HCT116 (cell line): ENCODE measurements at regions not wholly inside any gene's neighbourhood (a gene's known extent, or its start where the extent isn't known, plus 50 kb on each side); places are given as distances from the start of the nearest gene placed in this dataset.

Experiments
- ATAC-seq: fragments of 200-7000 bp; cut with Tn5 transposase; 2 replicates; pipeline ENCODE4 v1.9.1; 2020; ENCODE audit warnings: mild to moderate bottlenecking, moderate library complexity
- BruUV-seq: library from RNA; stranded (reverse); fragments of 400-500 nt; replicated peaks from 2 replicates; lab custom pipeline; 2021; lab: Mats Ljungman, UMichigan
- CTCF ChIA-PET: fragments of 300-600 bp; sonication (Branson Sonifier 250); formaldehyde crosslinking; loops from one replicate; lab custom pipeline; 2021; ENCODE audit warnings: antibody characterized with exemption; lab: Charles Lee
- POLR2A ChIA-PET: fragments of 300-600, 350-600 bp; sonication (Branson Sonifier 250); formaldehyde crosslinking; loops from one replicate; lab custom pipeline; 2021; ENCODE audit warnings: antibody characterized with exemption; lab: Charles Lee
- RAD21 ChIA-PET, 2 experiments: fragments of 300-600 bp; sonication (Branson Sonifier 250); formaldehyde crosslinking; loops; one replicate each; lab custom pipeline; 2023; ENCODE audit warnings: low total read pairs in 2 of 2; ENCODE audit not compliant: uncharacterized antibody in 2 of 2, unreplicated experiment in 2 of 2, low non-redundant PET in 1 of 2; lab: Charles Lee
- DNase-seq: peaks from one replicate; pipeline ENCODE4 v3.0.0-alpha.2; 2010; ENCODE audit warnings: low read depth, low spot score
- H2AFZ ChIP-seq: fragments of 200-600 bp; shearing (Covaris generic), sonication (generic); 2 replicates; pipeline ENCODE4 v1.6.1; 2017; ENCODE audit warnings: low read depth, mixed run types, mixed read lengths, antibody characterized with exemption, low read length; ENCODE audit not compliant: poor library complexity, severe bottlenecking
- H3K27ac ChIP-seq: 2 replicates; pipeline ENCODE4 v1.5.1; 2012; ENCODE audit warnings: low read depth, low read length
- H3K27me3 ChIP-seq: fragments of 200-600 bp; sonication (generic); 2 replicates; pipeline ENCODE4 v1.6.1; 2016; ENCODE audit warnings: mixed run types, low read length, mixed read lengths; ENCODE audit not compliant: insufficient read depth
- H3K36me3 ChIP-seq, 2 experiments: fragments of 200-500 bp in 1 of 2; fragments of 200-600 bp in 1 of 2; sonication (Bioruptor generic) in 1 of 2; sonication (generic) in 1 of 2; 2 replicates each; pipeline versions ENCODE4 v1.5.1 to v1.6.1; 2014 to 2016; ENCODE audit warnings: low read length in 2 of 2, inconsistent platforms in 1 of 2, mixed read lengths in 1 of 2, mixed run types in 1 of 2; ENCODE audit not compliant: insufficient read depth in 2 of 2, control insufficient read depth in 1 of 2
- H3K4me1 ChIP-seq, 2 experiments: fragments of 200-600 bp in 1 of 2; sonication (generic) in 1 of 2; 2 replicates each; pipeline versions ENCODE4 v1.5.1 to v1.6.1; 2012 to 2017; ENCODE audit warnings: low read length in 2 of 2, inconsistent platforms in 1 of 2, mild to moderate bottlenecking in 1 of 2, mixed read lengths in 1 of 2, mixed run types in 1 of 2, moderate library complexity in 1 of 2; ENCODE audit not compliant: insufficient read depth in 2 of 2, control insufficient read depth in 1 of 2
- H3K4me2 ChIP-seq: fragments of 200-600 bp; sonication (generic); 2 replicates; pipeline ENCODE4 v1.6.1; 2017; ENCODE audit warnings: mixed run types, low read length, mixed read lengths
- H3K4me3 ChIP-seq, 2 experiments: fragments of 200-600 bp in 1 of 2; sonication (generic) in 1 of 2; replicated peaks in 1 of 2; 2 replicates each; pipeline ENCODE4 v1.5.1; 2011 to 2016; ENCODE audit warnings: low read length in 2 of 2, control low read depth in 1 of 2, low read depth in 1 of 2, mild to moderate bottlenecking in 1 of 2, mixed read lengths in 1 of 2, mixed run types in 1 of 2
- H3K79me2 ChIP-seq: fragments of 200-600 bp; sonication (generic); 2 replicates; pipeline ENCODE4 v1.6.1; 2017; ENCODE audit warnings: mild to moderate bottlenecking, mixed run types, low read length, moderate library complexity, mixed read lengths; ENCODE audit not compliant: insufficient read depth
- H3K9ac ChIP-seq: fragments of 200-600 bp; sonication (generic); 2 replicates; pipeline ENCODE4 v1.6.1; 2016; ENCODE audit warnings: low read length, mixed read lengths
- H3K9me2 ChIP-seq: fragments of 200-600 bp; sonication (generic), shearing (Covaris generic); 2 replicates; pipeline ENCODE4 v1.6.1; 2017; ENCODE audit warnings: mixed run types, mild to moderate bottlenecking, moderate library complexity; ENCODE audit not compliant: insufficient read depth
- H3K9me3 ChIP-seq, 2 experiments: fragments of 200-500 bp in 1 of 2; fragments of 200-600 bp in 1 of 2; sonication (Bioruptor generic) in 1 of 2; sonication (generic) in 1 of 2; 2 replicates each; pipeline ENCODE4 v1.6.1; 2014 to 2017; ENCODE audit warnings: low read length in 2 of 2, mixed read lengths in 2 of 2, inconsistent platforms in 1 of 2, low read depth in 1 of 2, mild to moderate bottlenecking in 1 of 2, mixed run types in 1 of 2, moderate library complexity in 1 of 2; ENCODE audit not compliant: control insufficient read depth in 1 of 2, insufficient read depth in 1 of 2
- H4K20me1 ChIP-seq: fragments of 200-600 bp; sonication (generic), shearing (Covaris generic); 2 replicates; pipeline ENCODE4 v1.6.1; 2017; ENCODE audit warnings: mixed run types, mild to moderate bottlenecking, moderate library complexity; ENCODE audit not compliant: insufficient read depth
- ATF3 ChIP-seq: IDR thresholded peaks from 2 replicates; pipeline ENCODE4 v1.6.1; 2012
- FOSL1 ChIP-seq: IDR thresholded peaks from 2 replicates; pipeline ENCODE4 v1.6.1; 2012; ENCODE audit warnings: low read depth
- POLR2A ChIP-seq: IDR thresholded peaks from 2 replicates; pipeline ENCODE4 v1.7.0; 2011; ENCODE audit warnings: borderline replicate concordance; ENCODE audit not compliant: insufficient read depth, insufficient read length; ENCODE audit errors: extremely low read depth
- POLR2AphosphoS5 ChIP-seq: IDR thresholded peaks from 2 replicates; pipeline ENCODE4 v1.6.1; 2011; ENCODE audit warnings: mild to moderate bottlenecking, low read depth, low read length, moderate library complexity
- RAD21 ChIP-seq: IDR thresholded peaks from 2 replicates; pipeline ENCODE4 v1.6.1; 2012; ENCODE audit warnings: low read depth, mild to moderate bottlenecking
- SIN3A ChIP-seq: IDR thresholded peaks from 2 replicates; pipeline ENCODE4 v1.6.1; 2012; ENCODE audit warnings: low read depth
- SRF ChIP-seq: IDR thresholded peaks from 2 replicates; pipeline ENCODE4 v1.6.1; 2012; ENCODE audit warnings: low read depth
- TCF7L2 ChIP-seq: IDR thresholded peaks from 2 replicates; pipeline ENCODE4 v1.7.0; 2011; ENCODE audit warnings: borderline replicate concordance, inconsistent platforms; ENCODE audit not compliant: insufficient read depth, insufficient read length; ENCODE audit errors: extremely low read depth
- ZBTB33 ChIP-seq: IDR thresholded peaks from 2 replicates; pipeline ENCODE4 v1.6.1; 2011; ENCODE audit warnings: mild to moderate bottlenecking, low read length, moderate library complexity; ENCODE audit not compliant: insufficient replicate concordance; ENCODE audit errors: extremely low read depth
- intact Hi-C: fragments of 100-400 bp; cut with micrococcal nuclease; formaldehyde crosslinking; loops from 2 replicates; pipeline ENCODE4 v1.10.0; 2022

- no peak for TF ChIP-seq FOSL1
- no peak for TF ChIP-seq POLR2AphosphoS5
- no peak for TF ChIP-seq RAD21
- no peak for TF ChIP-seq ZBTB33
- TF ChIP-seq ATF3, result no peak
- no peak for TF ChIP-seq POLR2A
- no peak for TF ChIP-seq SIN3A
- TF ChIP-seq TCF7L2, result no peak
- TF ChIP-seq SRF, result no peak
- Histone ChIP-seq H3K79me2 (no peaks in the 10 kb centered on the region), H3K9me2 (no peaks in the 10 kb centered on the region), H3K9ac (no peak overlapping the region), H3K36me3 (no peaks in the 10 kb centered on the region), H3K27ac (no peak overlapping the region), H3K4me3 (no peak overlapping the region), H3K9me3 (no peaks in the 10 kb centered on the region), H3K27me3 (0 out of 2 replicates have a peak, but pooled peaks cover 2% of the 10 kb centered on the region), H2AFZ (no peak overlapping the region), H3K4me1 (no peaks in the 10 kb centered on the region), H3K4me2 (no peak overlapping the region), H4K20me1 (no peaks in the 10 kb centered on the region)
- ChIA-PET RAD21 (no interaction called here), POLR2A (no interaction called here), CTCF (no interaction called here)
- intact Hi-C loops, result no loop called here
- DNase-seq (no peak), ATAC-seq (no peak)
- no TSS peak for BruUV-seq
These were observed 273.4 kb downstream of the HAPSTR1 start for GRCh38 chr16:9364721-9365369.
